Globus pallidus (tissue), 1 donor: ENCODE measurements at regions not wholly inside any gene's neighbourhood (a gene's known extent, or its start where the extent isn't known, plus 50 kb on each side); places are given as distances from the start of the nearest gene placed in this dataset.

ENCODE experiments used
- DNase-seq: peaks from one replicate; pipeline ENCODE4 v3.0.0-alpha.2; 2015; ENCODE audit warnings: low spot score

DNA sequence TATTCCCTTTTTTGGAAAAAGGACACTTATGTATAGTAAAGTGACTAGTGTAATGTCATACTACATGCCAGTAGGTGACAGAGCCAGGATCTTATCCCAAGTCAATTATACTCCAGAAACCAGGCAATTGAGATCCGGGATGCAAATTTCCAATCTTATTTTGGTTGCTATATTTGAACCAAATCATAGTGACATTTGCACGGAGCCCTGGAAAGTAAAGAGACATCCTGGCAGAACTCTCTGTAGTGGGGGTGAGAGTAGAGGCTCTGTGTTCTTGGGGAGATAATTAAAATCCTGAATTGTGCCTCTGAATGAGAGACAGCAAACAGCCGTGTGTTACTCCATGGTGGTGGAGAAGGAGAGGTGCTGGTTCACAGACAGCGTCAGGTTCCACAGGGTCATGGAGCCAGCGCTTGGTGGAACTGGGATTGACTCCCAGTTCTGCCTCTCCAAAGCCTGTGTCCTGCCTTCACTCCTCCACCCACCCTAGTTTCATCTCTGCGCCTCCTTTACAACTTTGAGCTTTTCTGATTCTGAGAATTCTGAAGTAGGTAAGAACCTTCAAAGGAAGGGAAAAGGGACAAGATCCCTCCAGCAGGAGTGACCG, 432.3 kb downstream of the PTPRU start:
- no peak for DNase-seq

DNA sequence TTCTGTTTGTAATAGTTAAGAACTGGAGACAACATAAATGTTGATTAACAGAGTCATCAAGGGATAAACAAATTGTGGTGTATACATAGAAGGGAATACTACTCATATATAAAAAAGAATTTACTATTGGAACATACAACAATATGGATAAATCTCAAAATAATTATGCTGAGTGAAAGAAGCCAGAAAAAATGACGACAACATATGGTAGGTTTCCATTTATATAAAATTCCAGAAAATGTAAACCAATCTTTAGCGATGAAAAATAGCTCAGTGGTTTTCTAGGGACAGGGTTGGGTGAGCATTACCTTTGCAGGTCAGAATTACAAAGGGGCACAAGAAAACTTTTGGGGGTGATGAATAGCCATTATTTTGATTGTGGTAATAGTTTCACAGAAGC, 431.6 kb downstream of the PTPRU start:
- no peak for DNase-seq

DNA sequence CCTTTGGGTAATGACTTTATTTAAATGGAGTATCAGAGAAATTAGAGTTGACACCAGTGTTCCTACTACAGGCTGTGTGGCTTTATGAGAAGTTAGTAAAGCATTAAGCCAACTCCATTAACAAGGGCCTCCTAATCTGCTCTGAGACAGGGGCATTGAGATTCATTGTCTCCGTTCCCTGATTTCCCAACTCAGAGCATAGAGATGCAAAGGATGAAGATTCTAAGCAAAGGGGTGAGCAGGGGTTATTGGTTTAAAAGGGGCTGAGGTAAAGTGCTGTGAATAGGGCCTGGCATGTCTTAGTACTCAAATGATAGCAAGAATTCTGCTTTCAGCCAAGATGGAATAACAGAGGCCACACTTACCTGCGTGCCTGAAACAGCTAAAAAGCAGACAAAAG, 428.4 kb downstream of the PTPRU start:
- DNase-seq, result no peak

DNA sequence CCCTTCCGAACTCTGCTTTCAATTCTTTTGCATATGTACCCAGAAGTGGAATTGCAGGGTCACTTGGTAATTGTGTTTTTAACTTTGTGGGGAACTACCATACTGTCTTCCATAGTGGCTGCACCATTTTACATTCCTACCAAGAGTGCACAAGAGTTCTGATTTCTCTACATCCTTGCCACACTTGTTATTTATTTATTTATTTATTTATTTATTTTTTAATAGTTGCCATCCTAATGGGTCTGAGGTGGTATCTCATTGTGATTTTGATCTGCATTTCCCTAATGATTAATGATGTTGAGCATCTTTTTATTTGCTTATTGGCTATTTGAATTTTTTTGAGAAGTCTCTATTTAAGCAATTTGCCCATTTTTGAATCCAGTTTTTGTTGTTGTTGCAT, 422.4 kb downstream of the PTPRU start:
- no peak for DNase-seq

DNA sequence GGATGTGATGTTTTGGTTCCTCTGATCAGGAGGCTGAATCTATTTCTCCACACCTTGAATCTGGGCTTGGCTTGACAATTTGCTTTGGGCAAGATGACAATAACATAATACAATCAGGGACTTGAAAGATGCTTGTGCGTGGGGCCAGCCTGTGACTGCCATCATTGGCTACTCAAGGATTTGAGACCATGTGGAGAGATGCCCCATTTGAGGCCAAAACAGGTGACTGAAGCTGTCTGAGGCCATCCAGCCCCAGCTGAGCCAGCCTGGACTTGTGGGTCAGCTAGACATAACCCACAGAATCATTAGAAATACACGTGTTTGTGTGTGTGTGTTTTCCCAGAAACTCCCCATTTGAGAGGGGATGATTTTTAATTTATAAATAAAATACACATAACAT, 421.5 kb downstream of the PTPRU start:
- no peak for DNase-seq

DNA sequence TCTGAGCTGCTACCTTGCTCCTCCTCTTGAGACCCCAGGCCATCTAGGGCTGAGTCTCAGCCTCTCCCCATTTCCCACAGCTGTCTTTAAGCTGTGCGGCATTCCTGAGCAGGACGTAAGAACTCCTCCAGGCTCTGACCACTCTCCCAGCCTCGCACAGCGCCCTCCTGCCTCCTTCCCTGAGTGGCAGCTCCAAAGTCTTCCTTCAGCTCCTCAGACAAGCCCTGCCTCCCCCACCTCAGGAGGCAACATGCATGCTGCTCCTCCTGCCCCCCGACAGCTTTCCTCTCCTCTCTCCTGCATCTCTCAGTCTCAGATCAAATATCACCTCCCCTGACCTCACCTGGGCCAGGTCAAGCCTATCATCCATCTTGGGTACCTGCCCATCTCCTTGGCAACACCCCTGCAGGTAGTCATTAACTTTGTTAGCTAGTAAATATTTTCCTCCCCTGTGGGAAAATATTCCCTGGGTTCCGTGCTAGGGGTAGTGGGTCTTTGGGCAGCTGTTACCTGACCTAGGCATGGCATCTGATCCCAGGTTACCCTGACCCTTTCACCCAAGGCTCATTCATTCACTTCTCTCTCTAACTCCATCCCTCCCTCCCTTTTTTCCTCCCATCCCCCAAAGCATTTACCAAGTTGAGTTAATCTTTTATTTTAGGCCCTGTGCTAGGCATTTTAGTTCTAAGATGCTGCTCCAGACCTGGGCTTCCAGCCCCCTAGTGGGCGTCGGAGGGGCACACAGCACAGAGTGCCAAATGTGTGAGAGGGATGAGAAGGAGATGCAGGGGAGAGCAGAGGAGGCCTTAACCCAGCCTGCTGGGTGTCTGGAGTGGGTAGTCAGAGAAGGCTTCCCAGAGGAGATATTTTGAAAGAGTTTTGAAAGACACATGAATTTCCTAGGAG, 419.9 kb downstream of the PTPRU start:
- DNase-seq, result no peak

DNA sequence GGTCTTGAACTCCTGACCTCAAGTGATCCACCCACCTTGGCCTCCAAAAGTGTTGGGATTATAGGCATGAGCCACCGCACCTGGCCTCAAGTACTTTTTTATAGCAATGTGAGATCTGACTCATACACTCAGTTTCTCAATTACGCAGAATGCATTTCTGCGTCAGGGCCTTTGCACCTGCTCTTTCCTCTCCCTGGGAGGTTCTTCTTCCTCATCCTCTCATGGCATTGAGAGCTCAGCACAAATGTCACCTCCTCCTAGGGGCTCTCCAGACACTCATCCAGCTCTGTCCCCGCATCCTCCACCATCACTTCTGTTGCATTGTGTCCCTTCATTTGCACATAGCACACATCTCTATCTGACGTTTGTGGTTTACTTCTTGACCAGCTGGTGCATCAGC, 418.8 kb downstream of the PTPRU start:
- DNase-seq, result no peak

DNA sequence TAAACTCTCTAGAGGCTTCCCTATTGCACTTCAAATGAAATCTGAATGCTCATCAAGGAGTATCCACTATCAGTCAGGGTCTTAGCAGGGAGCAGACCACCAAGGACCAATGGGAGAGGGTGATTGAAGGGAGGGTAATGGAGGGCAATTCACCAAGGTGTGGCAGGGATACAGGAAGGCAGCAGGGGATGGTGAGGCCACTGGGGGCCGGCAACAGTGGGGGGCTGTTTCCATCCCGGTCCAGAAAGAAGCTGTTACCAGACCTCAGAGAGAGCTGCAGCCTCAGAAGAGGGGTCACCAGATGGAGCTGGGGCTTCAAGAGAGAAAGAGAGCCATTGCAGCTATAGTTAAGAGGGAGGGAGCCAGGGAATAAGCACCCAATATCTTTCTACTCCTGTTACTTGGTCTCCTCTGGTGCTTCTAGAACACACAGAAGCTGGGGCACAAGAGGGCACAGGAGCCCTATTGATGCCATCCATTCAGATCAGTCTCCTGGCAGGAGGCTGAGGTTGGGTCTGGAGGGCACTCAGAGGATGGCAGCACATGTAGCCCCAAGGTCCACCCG, 417.6 kb downstream of the PTPRU start:
- no peak for DNase-seq

DNA sequence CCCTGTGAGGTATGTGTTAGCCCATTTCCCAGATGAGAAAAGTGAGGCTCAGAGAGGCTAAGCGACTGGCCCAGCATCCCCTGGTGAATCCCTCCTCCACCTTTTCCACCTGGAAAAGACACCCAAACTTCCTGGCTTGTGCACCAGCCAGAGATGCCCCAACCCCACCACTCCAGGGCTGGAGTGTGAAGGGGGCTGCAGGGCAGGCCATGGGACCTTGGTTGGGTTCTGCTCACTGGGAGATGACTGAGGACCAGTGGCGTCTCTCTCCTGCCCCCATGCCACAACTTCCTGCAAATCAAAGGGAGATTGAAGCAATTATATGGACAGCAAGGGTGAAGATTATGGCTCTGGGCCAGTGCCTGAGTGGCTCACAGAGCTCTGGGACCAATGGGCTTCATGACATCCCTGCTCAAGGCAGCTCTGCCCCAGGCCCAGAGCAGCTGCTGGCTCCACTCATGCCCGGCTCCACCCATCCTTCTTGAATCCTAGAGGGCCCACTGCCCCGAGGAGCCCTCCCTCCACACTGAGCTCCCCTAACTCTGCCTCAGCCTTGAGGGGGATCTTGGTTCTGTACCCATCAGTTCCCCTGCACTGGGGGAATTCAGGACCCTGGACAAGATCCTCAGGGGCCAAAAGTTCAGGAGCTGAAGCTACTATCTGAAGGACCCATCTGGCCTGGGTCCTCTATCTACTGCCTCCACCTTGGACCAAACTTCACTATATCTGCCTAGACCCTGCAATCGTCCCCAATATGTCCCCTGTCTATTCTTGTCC, 416.9 kb downstream of the PTPRU start:
- no peak for DNase-seq

DNA sequence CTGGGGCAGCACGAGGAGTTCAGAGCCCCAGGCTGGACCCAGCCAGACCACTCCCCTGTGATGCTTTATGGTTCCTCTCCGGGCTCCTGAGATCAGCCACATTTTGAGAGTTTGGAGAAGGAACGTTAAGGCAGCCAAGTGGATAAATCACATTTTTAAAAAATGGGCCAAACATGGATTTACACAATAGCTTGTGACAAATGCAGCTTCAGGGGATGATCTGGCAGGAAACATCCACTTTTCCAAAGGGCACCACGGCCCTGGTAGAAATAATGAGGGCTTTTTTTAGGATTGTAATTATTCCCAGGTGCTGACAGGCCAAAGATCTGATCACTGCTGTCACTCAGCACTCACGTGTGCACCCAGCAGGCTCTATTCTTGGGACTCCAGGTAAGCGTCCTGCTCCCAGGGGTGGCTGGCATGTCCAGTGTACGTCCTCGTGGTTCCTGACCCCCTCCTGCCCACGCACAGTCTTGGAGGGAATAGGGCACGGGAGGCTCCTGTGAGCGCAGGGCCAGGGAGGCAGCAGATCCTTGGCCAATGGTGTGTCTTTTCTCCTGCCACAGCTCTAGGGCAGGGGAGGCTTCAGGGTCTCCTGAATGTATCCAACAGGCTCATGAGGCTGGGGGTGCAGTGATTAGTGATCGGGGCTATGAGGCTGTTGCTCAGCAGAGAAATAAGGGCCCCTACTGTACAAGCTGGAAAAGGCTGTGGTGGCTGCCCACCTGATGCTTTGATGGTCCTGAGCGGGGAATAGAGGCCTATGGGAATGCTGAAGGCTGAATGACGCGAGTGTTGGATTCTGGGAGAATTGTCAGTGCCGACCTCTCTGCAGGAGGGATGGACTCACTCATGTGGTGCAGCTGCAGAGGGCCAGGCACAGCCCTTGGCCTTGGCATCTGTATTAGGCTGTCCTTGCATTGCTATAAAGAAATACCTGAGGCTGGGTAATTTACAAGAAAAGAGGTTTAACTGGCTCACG, 415.7 kb downstream of the PTPRU start:
- no peak for DNase-seq

DNA sequence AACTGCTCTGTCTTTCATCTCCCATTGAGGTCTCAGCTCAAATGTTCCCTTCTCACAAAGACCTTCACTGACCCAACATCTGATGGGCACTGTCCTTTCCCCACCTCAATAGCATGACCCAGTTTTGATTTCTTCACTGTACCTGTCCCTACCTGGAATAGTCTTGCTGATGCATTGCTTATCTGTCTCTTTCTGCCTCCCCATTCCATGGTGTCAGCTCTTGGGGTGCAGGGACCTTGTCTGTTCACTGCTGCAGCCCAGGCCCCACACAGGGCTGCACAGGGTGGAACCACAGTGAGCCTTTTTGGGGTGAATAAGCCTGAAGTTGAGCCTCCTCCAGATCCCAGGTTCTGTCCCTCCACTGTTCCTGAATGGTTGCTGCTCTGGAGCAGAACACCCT, 414.9 kb downstream of the PTPRU start:
- DNase-seq, result no peak

DNA sequence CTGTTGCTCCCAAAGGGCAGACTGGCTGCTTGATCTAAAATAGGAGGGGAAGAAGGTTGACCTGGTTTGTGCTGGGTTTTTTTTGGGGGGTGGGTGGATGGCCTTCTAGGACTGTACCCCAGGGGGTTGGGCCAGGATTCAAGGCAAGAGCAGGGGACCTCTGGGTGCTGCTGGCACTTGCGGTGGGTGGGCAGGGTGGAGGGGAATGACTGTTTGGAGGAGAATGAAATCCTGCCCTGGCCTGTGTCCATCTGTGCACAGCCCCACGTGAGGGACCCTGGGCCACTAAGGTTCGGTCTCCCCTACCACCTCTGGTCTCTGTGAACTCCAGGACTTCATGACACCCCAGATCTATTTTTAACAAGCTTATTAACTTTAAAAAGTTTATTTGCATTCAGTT, 414.2 kb downstream of the PTPRU start:
- DNase-seq, result no peak

DNA sequence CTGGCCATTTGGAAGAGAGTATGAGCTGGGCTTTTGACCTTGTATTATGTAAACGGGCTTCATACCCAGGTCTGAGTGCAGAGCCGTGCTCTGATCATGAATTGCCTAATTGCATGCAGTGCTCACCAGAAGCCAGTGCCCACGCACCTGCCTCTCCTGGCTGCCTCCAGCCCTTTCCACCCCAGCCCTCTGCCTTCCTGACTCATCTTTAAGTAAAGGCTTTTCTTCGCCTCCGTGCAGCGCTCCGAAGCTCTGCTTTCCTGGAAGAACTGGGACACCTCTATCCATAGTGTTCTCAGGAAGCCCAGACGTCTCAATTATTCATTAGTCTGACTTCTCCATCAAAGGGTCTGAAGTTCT, 413.7 kb downstream of the PTPRU start:
- no peak for DNase-seq

DNA sequence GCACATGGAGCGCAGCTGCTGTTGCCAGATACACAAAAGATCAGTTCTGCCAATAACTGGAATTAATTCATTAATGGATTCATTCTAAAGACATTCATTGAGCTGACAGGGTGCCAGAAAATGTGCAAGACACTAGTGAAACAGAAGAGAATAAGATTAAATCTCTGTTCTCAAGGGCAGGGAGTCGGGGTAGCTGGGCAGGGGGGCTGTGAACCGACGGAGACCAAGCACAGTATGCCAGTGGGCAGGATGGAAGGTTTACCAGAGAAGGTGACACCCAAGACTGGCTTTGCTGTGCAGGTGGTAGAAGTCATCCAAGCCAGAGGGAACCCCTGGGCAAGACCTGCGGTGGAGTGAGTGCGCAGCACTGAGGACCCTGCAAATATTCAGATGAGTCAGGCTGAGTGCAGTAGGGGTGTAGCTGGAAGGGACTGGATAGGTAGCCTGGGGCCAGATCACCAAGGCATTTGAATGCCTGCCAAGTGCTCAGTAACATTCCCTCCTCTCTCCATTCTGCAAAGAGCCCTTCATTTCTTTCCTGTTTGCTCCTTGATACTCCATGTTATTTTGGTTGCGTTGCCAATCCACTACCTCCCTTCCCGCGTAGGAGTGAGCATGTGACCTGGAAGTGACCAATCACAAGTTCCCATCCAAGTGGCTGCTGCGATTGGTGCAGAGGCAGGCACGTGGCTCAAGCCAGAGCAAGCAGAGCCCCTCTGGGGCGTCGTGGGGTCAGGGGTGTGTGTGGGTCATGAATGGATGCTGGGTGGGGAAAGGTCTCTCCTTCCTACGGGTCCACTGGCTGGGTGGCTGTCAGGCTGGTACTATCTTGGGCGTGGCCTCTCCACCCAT, 413.1 kb downstream of the PTPRU start:
- no peak for DNase-seq

DNA sequence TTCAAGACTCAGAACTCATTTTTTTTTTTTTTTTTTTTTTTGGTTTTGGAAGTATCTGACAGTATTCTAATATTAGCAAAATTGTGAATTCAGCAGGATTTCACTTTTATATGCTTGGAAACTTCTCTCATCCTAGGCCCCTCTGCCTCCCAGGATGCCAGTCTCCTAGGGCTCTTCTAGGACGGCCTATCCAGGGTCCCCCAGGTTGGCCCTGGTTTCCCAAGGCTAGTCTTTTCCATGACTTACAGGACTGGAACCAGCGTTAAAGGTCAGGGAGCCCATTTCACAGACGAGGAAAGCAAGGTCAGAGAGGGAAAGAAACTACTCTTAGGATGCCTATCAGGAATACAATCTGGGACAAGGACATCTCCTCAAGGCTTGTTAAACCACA, 412.5 kb downstream of the PTPRU start:
- DNase-seq, result no peak

DNA sequence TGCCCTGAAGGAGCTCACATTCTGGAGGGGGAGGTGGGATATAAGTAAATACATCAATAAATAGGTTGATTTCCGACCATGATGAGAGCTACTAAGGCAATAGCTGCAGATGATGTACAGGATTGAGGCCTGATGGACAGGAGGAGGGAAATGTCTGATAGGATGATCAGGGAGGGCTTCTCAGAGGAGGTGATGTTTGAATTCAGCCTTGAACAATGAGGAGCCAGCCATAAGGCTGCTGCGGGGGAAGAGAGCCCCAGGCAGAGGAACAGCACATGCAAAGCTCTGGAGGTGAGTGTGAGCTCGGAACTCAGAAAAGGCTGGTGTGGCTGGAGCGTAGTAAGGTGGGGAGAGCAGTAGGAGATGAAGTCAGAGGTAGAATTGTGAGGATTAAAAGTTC, 411.7 kb downstream of the PTPRU start:
- no peak for DNase-seq

DNA sequence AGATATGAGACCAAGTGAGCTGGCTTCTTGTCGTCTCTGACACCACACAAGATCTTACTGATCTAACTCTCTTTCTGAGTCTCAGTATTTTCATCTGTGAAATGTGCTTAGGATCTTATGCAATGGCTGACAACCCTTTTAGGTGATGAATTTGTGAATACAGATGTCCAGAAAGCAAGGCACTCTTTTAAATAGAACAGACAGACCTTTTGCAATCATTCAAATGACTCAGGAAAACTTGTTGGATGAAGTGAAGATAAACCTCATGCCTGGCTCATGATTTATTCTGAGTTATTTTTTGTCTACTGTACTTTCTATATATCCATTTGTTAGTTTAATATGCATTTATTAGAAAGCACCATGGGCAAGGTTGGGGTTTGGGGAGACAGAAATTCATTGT, 411.3 kb downstream of the PTPRU start:
- DNase-seq, result no peak

DNA sequence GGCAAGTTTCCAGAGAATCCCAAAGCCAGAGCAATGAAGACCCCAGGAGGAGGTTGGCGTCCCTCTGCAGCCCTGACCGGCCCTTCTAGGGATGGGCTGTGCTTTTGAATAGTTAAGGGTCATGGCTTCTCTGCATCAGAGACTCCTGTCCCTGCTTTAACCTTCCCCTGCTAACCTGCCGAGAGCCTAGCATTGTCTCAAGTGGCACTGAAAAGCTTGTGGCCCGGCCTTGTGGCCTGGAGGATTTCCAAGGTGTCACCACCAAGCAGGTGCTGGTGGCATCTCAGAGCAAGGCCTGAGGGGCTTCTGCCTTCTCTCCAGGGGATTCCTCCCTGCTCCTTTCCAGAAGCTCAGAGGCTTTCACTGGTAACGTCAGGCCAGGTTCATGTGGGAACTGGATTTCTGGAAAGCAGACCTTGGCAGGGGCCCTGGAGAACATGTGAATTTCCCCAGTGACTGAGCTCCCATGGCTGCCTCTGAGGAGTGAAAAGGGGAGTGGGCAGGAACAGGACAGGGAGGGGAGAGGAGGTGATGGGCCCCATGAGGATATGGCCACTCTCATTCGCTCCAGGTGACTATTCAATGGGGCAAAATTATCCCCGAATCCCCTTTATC, 409.9 kb downstream of the PTPRU start:
- no peak for DNase-seq

DNA sequence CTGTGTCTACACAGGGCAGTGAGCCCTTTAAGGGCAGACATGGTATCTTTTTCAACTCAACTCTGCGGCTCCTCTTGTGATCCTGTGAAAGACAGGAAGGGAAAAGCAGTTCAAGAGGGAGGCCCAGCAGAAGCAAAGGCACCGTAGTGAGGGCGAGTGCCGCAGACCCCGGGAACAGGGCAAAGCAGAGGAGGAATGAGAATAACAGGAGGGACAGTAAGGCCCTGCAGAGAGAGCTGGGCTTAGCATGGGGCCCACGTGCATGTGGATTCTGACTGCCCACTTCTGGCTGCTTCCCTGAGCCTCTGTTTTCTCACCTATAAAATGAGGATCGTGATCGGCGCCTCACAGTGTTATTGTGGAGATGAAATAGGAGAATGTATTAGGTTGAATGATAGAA, 409.3 kb downstream of the PTPRU start:
- DNase-seq, result no peak

DNA sequence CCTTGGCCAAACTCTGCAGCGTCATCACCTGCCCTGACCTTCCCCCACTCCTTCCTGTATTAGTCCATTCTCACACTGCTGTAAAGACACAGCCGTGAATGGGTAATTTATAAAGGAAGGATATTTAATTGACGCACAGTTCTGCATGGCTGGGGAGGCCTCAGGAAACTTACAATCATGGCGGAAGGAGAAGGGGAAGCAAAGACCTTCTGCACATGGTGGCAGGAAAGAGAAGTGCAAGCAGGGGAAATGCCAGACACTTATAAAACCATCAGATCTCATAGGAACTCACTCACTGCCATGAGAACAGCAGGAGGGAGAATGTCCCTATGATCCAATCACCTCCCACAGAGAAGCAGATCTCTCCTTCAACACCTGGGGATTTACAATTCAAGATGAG, 408.5 kb downstream of the PTPRU start:
- DNase-seq, result no peak
